Colonic mucosa (tissue), 4 donors: ENCODE measurements at regions not wholly inside any gene's neighbourhood (a gene's known extent, or its start where the extent isn't known, plus 50 kb on each side); places are given as distances from the start of the nearest gene placed in this dataset.
"Not testable (repeated sequence)": the region's sequence is repeated elsewhere in the genome, so short reads cannot be mapped to it uniquely, and the experiment has no call there.

Experiments used
- DNase-seq: peaks from one replicate; pipeline ENCODE4 v3.0.0-alpha.2; 2020
- H3K27ac ChIP-seq: fragments of 200-600 bp; one replicate; pipeline ENCODE4 v1.8.0; 2021
- H3K27me3 ChIP-seq: fragments of 200-600 bp; one replicate; pipeline ENCODE4 v1.8.0; 2021
- H3K36me3 ChIP-seq: fragments of 200-600 bp; one replicate; pipeline ENCODE4 v1.8.0; 2021
- H3K4me1 ChIP-seq: fragments of 200-600 bp; one replicate; pipeline ENCODE4 v1.8.0; 2021; ENCODE audit warnings: mild to moderate bottlenecking
- H3K4me3 ChIP-seq: fragments of 200-600 bp; one replicate; pipeline ENCODE4 v1.8.0; 2021
- H3K9ac ChIP-seq, 2 donors: one replicate each; pipeline ENCODE4 v1.7.0; 2013; ENCODE audit warnings: control low read depth in 2 of 2, low read depth in 2 of 2, low read length in 2 of 2
- H3K9me3 ChIP-seq: fragments of 200-600 bp; one replicate; pipeline ENCODE4 v1.8.0; 2021
- intact Hi-C: fragments of 100-400 bp; cut with DNase I; formaldehyde crosslinking; loops from one replicate; pipeline ENCODE4 v1.14.1; 2022
- TF ChIP-seq, protein P1 (sequence below): fragments of 200-600 bp; IDR thresholded peaks from one replicate; pipeline ENCODE4 v1.8.0; 2022; ENCODE audit warnings: antibody characterized with exemption, mild to moderate bottlenecking
- donor health status: healthy.
- donor health status: DM: no; HTN: no; CAD: no.
- donor health status: DM: no; HTN: no; CAD: no.

DNA sequence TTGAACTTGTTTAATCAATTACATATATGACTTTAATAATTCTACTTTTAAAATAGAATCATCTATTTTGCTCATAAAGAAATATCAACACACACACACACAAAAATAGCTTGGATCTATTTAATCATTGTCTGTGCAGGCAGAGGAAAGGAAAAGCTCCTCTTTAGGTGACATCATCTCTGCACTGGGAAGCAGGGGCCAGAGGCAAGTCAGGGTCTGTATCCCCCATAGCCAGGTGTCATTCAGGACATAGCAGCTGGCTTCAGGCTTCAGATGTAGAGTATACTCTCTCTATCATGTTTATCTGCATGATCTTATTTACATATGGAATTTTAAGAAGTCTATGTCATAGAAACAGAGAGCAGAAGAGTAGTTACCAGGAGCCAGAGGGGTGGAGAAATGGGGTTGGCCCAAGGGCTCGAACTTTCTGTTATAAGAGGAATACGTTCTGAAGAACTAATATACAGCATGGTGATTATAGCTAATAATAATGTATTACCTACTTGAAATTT is 110.4 kb upstream of the LDB2 start:
- H3K27me3 ChIP-seq = no peaks in the 10 kb centered on the region

DNA sequence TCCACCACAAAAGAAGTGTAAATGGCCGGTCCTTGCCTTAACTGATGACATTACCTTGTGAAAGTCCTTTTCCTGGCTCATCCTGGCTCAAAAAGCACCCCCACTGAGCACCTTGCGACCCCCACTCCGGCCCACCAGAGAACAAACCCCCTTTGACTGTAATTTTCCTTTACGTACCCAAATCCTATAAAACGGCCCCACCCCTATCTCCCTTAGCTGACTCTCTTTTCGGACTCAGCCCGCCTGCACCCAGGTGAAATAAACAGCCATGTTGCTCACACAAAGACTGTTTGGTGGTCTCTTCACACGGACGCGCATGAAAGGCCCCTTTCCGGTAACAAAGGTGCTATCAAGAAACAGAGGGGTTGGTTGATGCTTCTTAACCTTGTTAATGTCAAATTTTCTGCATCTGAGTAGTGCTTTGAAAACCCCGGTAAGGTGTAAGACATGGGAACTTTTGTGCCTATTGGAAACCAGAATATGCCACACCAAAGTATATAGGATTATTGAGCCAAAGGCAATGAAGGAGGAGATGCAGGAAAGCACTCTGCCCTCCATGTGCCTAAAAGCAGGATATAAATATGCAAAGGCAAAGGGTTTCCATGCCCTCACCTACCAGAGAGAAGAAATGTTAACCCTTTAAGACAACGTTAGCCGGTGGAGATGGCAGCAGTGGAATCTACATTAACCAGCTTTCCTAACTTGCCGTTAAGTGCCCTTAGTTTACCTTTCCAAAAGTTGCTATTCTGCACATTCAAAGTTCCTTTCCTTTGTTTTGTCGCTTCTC is 105.4 kb upstream of the LDB2 start:
- H3K36me3 ChIP-seq, H3K9me3 ChIP-seq, H3K27ac ChIP-seq, H3K4me1 ChIP-seq, H3K27me3 ChIP-seq, H3K4me3 ChIP-seq, H3K9ac ChIP-seq, intact Hi-C loops, DNase-seq: not testable (repeated sequence)

More for the DNA sequence above, 110.4 kb upstream of the LDB2 start:
- Histone ChIP-seq H3K9ac (no peak overlapping the region), H3K27ac (no peak overlapping the region), H3K4me3 (no peak overlapping the region), H3K9me3 (no peaks in the 10 kb centered on the region), H3K36me3 (no peaks in the 10 kb centered on the region), H3K4me1 (no peaks in the 10 kb centered on the region)
- DNase-seq = no peak
- intact Hi-C loops = no loop called here
- TF ChIP-seq, protein P1, sequence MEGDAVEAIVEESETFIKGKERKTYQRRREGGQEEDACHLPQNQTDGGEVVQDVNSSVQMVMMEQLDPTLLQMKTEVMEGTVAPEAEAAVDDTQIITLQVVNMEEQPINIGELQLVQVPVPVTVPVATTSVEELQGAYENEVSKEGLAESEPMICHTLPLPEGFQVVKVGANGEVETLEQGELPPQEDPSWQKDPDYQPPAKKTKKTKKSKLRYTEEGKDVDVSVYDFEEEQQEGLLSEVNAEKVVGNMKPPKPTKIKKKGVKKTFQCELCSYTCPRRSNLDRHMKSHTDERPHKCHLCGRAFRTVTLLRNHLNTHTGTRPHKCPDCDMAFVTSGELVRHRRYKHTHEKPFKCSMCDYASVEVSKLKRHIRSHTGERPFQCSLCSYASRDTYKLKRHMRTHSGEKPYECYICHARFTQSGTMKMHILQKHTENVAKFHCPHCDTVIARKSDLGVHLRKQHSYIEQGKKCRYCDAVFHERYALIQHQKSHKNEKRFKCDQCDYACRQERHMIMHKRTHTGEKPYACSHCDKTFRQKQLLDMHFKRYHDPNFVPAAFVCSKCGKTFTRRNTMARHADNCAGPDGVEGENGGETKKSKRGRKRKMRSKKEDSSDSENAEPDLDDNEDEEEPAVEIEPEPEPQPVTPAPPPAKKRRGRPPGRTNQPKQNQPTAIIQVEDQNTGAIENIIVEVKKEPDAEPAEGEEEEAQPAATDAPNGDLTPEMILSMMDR = no peak

DNA sequence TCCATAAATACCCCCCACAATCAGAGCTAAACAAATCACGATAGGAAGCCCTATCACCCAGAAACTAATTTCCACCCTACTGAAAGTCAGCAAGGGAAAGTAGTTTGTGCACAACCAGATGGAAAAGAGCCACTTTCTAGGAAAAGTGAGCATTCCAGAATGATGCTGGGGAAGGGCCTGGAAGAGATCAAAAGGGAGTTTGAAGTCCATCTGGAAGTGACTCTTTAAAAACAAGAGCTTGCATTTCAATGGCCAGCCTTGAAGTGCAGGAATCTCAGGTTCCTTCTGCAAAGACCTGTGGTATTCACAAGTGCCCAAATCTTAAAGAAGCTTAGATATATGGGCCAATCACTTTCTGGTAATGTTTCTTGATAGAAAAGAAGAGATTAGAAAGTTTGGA is 97.0 kb upstream of the LDB2 start:
- no peak overlapping the region for H3K4me3 ChIP-seq
- DNase-seq = no peak
- intact Hi-C loops = no loop called here
- H3K27me3 ChIP-seq = no peaks in the 10 kb centered on the region
- H3K36me3 ChIP-seq = no peaks in the 10 kb centered on the region
- no peaks in the 10 kb centered on the region for H3K9me3 ChIP-seq
- no peak overlapping the region for H3K27ac ChIP-seq
- TF ChIP-seq, protein P1 = no peak
- H3K9ac ChIP-seq = no peak overlapping the region
- no peaks in the 10 kb centered on the region for H3K4me1 ChIP-seq

GRCh38 chr4:16993956-16994840 is 95.8 kb upstream of the LDB2 start:
- Histone ChIP-seq H3K27me3 (no peaks in the 10 kb centered on the region), H3K9me3 (no peaks in the 10 kb centered on the region), H3K9ac (no peak overlapping the region), H3K27ac (no peak overlapping the region), H3K4me1 (no peaks in the 10 kb centered on the region), H3K36me3 (no peaks in the 10 kb centered on the region), H3K4me3 (no peak overlapping the region)
- TF ChIP-seq, protein P1 = no peak
- DNase-seq = no peak
- intact Hi-C loops = no loop called here

DNA sequence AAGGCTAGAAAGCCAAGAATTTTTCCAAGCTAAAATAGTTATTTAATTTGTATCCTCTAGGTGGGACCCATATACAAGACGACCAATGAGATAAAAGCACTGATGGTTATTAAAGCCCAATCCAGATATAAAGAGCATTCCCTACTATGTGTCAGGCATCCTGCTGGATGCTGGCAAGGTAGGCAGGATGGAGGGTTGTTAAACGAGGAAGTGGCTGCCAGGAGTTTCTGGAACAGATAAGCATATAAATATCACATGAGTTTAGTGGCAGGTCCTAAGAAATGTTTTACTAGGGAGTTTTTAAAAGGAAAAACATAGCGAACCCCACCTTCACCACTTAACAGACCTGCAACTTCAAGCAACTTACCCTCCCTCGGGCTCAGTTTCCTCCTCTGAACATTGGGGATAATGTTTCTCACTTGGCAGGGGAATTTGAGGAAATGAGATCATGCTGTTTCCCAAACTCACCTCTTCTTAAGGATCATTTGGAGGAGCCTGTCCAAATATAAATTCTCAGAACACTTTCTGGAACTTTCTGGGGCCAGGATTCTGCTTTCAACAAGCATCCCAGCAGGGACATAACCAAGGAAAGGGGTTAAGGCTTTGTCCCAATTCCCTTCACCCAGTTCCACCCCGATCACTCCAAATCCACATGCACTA is 94.3 kb upstream of the LDB2 start:
- Histone ChIP-seq H3K27me3 (no peaks in the 10 kb centered on the region), H3K4me3 (no peak overlapping the region), H3K27ac (no peak overlapping the region), H3K9me3 (no peaks in the 10 kb centered on the region), H3K36me3 (no peaks in the 10 kb centered on the region), H3K4me1 (no peaks in the 10 kb centered on the region), H3K9ac (no peak overlapping the region)
- TF ChIP-seq, protein P1 = no peak
- intact Hi-C loops = no loop called here
- DNase-seq = no peak
